ENCODE measurements at regions not wholly inside any gene's neighbourhood (a gene's known extent, or its start where the extent isn't known, plus 50 kb on each side); places are given as distances from the start of the nearest gene placed in this dataset.
"Not testable (repeated sequence)": the region's sequence is repeated elsewhere in the genome, so short reads cannot be mapped to it uniquely, and the experiment has no call there.

GRCh38 chr6:155589190-155589589 lies 133.6 kb upstream of the NOX3 start:
- in situ Hi-C loops (cut with MboI; ENCODE audit: low sequenced_read_pairs) = no loop called here

GRCh38 chr6:155587817-155588216 lies 132.2 kb upstream of the NOX3 start:
- in situ Hi-C loops (cut with MboI; ENCODE audit: low sequenced_read_pairs) = no loop called here

GRCh38 chr6:155586090-155586489 lies 130.5 kb upstream of the NOX3 start:
- in situ Hi-C loops (cut with MboI; ENCODE audit: low sequenced_read_pairs) = no loop called here

- in situ Hi-C loops (cut with MboI; ENCODE audit: low sequenced_read_pairs) = no loop called here
Observed at GRCh38 chr6:155584006-155584405, 128.4 kb upstream of the NOX3 start.

- in situ Hi-C loops (cut with MboI; ENCODE audit: low sequenced_read_pairs) = no loop called here
Observed at GRCh38 chr6:155582016-155582991, 126.7 kb upstream of the NOX3 start.

- in situ Hi-C loops (cut with MboI; ENCODE audit: low sequenced_read_pairs) = no loop called here
Observed at GRCh38 chr6:155580904-155581303, 125.3 kb upstream of the NOX3 start.

GRCh38 chr6:155578251-155578650 lies 122.6 kb upstream of the NOX3 start:
- in situ Hi-C loops (cut with MboI; ENCODE audit: low sequenced_read_pairs) = no loop called here

GRCh38 chr6:155561966-155562364 lies 106.3 kb upstream of the NOX3 start:
- in situ Hi-C loops (cut with MboI; ENCODE audit: low sequenced_read_pairs) = no loop called here

- in situ Hi-C loops (cut with MboI; ENCODE audit: low sequenced_read_pairs) = no loop called here
Observed at GRCh38 chr6:155561257-155561965, 105.8 kb upstream of the NOX3 start.

GRCh38 chr6:155549928-155550327 lies 94.3 kb upstream of the NOX3 start:
- in situ Hi-C loops (cut with MboI; ENCODE audit: low sequenced_read_pairs) = no loop called here

- in situ Hi-C loops (cut with MboI; ENCODE audit: low sequenced_read_pairs) = no loop called here
Observed at GRCh38 chr6:155549028-155549798, 93.6 kb upstream of the NOX3 start.

- in situ Hi-C loops (cut with MboI; ENCODE audit: low sequenced_read_pairs) = no loop called here
Observed at GRCh38 chr6:155548576-155548975, 92.9 kb upstream of the NOX3 start.

- in situ Hi-C loops (cut with MboI; ENCODE audit: low sequenced_read_pairs) = no loop called here
Observed at GRCh38 chr6:155544677-155545076, 89.0 kb upstream of the NOX3 start.

- in situ Hi-C loops (cut with MboI; ENCODE audit: low sequenced_read_pairs) = no loop called here
Observed at GRCh38 chr6:155543166-155543847, 87.7 kb upstream of the NOX3 start.

GRCh38 chr6:155542036-155542435 lies 86.4 kb upstream of the NOX3 start:
- in situ Hi-C loops (cut with MboI; ENCODE audit: low sequenced_read_pairs) = no loop called here

GRCh38 chr6:155538708-155539390 lies 83.2 kb upstream of the NOX3 start:
- in situ Hi-C loops (cut with MboI; ENCODE audit: low sequenced_read_pairs) = no loop called here

GRCh38 chr6:155534678-155535077 lies 79.0 kb upstream of the NOX3 start:
- in situ Hi-C loops (cut with MboI; ENCODE audit: low sequenced_read_pairs) = no loop called here

- in situ Hi-C loops (cut with MboI; ENCODE audit: low sequenced_read_pairs) = no loop called here
Observed at GRCh38 chr6:155530219-155530834, 74.7 kb upstream of the NOX3 start.

GRCh38 chr6:155529814-155530213 lies 74.2 kb upstream of the NOX3 start:
- in situ Hi-C loops (cut with MboI; ENCODE audit: low sequenced_read_pairs) = not testable (repeated sequence)

GRCh38 chr6:155528982-155529453 lies 73.4 kb upstream of the NOX3 start:
- in situ Hi-C loops (cut with MboI; ENCODE audit: low sequenced_read_pairs) = no loop called here
